Activated CD8-positive, alpha-beta T cell treated with anti-CD3 and anti-CD28 coated beads for 36 hours (primary cell): ENCODE measurements at regions not wholly inside any gene's neighbourhood (a gene's known extent, or its start where the extent isn't known, plus 50 kb on each side); places are given as distances from the start of the nearest gene placed in this dataset.

ENCODE experiments used
- ATAC-seq: fragments of 200-7000 bp; cut with Tn5 transposase; one replicate; pipeline ENCODE4 v1.10.0; 2021; ENCODE audit warnings: mild to moderate bottlenecking, moderate library complexity
- CTCF ChIA-PET: fragments of 350-600 bp; sonication (Branson Sonifier 250); formaldehyde crosslinking; loops from one replicate; lab custom pipeline; 2021; ENCODE audit warnings: antibody characterized with exemption; lab: Charles Lee
- POLR2A ChIA-PET: fragments of 350-600 bp; sonication (Branson Sonifier 250); formaldehyde crosslinking; loops from one replicate; lab custom pipeline; 2021; ENCODE audit warnings: antibody characterized with exemption; lab: Charles Lee
- DNase-seq: peaks from one replicate; pipeline ENCODE4 v3.0.0-alpha.2; 2020
- H3K27ac Mint-ChIP-seq: one replicate; pipeline ENCODE4 v1.8.0; 2021; ENCODE audit warnings: mild to moderate bottlenecking, mixed read lengths
- H3K27me3 Mint-ChIP-seq: one replicate; pipeline ENCODE4 v1.8.0; 2021; ENCODE audit warnings: mixed read lengths
- H3K36me3 Mint-ChIP-seq: one replicate; pipeline ENCODE4 v1.8.0; 2021; ENCODE audit warnings: low read depth, mixed read lengths
- H3K4me1 Mint-ChIP-seq: one replicate; pipeline ENCODE4 v1.8.0; 2021; ENCODE audit warnings: low read depth, mixed read lengths
- H3K4me3 Mint-ChIP-seq: one replicate; pipeline ENCODE4 v1.8.0; 2021; ENCODE audit warnings: mild to moderate bottlenecking, moderate library complexity, mixed read lengths
- H3K9me3 Mint-ChIP-seq: one replicate; pipeline ENCODE4 v1.8.0; 2021; ENCODE audit warnings: mixed read lengths
- intact Hi-C: fragments of 100-400 bp; cut with micrococcal nuclease; formaldehyde crosslinking; loops from one replicate; pipeline ENCODE4 v1.10.0; 2022
- TF ChIP-seq, protein P1 (sequence below): fragments of 200-600 bp; IDR thresholded peaks from one replicate; pipeline ENCODE4 v1.8.0; 2022; ENCODE audit warnings: antibody characterized with exemption, mild to moderate bottlenecking

DNA sequence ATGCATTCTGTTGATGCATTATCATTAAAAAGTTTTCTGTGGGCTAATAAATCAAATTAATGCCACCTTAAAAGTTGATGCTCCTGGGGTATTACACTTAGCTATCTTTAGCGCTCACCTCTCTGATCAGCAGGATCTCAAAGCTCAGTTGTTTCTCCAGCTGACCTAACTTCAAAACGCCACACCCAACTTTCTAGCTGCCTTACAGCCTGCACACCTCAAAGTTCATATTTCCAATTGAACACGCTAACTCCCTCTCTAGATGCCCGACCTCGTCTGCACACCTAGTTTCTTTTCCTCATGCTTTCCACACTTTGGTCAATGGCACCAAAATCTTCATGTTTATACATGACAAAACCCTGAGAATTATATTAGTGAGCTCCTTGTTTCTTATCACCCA lies 98.2 kb upstream of the AGTR1 start:
- intact Hi-C loops, result no loop called here
- CTCF ChIA-PET, result no interaction called here
- Mint-ChIP-seq H3K27ac (no peak overlapping the region), H3K4me3 (no peak overlapping the region), H3K36me3 (no peaks in the 10 kb centered on the region), H3K9me3 (peaks cover 2% of the 10 kb centered on the region), H3K27me3 (no peaks in the 10 kb centered on the region), H3K4me1 (no peaks in the 10 kb centered on the region)
- POLR2A ChIA-PET, result no interaction called here
- ATAC-seq (no peak), DNase-seq (no peak)
- TF ChIP-seq, protein P1, sequence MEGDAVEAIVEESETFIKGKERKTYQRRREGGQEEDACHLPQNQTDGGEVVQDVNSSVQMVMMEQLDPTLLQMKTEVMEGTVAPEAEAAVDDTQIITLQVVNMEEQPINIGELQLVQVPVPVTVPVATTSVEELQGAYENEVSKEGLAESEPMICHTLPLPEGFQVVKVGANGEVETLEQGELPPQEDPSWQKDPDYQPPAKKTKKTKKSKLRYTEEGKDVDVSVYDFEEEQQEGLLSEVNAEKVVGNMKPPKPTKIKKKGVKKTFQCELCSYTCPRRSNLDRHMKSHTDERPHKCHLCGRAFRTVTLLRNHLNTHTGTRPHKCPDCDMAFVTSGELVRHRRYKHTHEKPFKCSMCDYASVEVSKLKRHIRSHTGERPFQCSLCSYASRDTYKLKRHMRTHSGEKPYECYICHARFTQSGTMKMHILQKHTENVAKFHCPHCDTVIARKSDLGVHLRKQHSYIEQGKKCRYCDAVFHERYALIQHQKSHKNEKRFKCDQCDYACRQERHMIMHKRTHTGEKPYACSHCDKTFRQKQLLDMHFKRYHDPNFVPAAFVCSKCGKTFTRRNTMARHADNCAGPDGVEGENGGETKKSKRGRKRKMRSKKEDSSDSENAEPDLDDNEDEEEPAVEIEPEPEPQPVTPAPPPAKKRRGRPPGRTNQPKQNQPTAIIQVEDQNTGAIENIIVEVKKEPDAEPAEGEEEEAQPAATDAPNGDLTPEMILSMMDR, result no peak

DNA sequence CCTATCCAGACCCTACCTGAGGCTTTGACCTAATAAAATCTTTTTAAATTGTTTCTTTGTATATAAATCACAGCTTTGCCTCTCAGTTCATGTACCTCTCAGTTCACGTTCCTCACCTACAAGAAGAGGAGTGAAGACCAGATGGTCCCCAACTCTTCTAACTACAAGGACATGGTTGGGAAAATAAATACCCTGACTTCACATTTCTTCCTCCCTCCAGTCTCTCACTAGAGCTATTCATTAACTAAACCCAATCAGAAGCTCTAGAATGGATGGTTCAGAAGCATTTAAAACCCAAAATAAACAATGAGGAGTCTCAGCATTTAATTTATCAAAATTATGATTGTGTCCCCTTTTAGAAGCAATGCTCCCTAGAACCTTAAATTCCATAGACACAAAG lies 97.3 kb upstream of the AGTR1 start:
- no peak for ATAC-seq
- TF ChIP-seq, protein P1, result no peak
- Mint-ChIP-seq H3K9me3 (peaks cover 2% of the 10 kb centered on the region), H3K4me3 (no peak overlapping the region), H3K27ac (no peak overlapping the region), H3K27me3 (no peaks in the 10 kb centered on the region), H3K36me3 (no peaks in the 10 kb centered on the region), H3K4me1 (no peaks in the 10 kb centered on the region)
- ChIA-PET POLR2A (no interaction called here), CTCF (no interaction called here)
- no peak for DNase-seq
- intact Hi-C loops, result no loop called here

DNA sequence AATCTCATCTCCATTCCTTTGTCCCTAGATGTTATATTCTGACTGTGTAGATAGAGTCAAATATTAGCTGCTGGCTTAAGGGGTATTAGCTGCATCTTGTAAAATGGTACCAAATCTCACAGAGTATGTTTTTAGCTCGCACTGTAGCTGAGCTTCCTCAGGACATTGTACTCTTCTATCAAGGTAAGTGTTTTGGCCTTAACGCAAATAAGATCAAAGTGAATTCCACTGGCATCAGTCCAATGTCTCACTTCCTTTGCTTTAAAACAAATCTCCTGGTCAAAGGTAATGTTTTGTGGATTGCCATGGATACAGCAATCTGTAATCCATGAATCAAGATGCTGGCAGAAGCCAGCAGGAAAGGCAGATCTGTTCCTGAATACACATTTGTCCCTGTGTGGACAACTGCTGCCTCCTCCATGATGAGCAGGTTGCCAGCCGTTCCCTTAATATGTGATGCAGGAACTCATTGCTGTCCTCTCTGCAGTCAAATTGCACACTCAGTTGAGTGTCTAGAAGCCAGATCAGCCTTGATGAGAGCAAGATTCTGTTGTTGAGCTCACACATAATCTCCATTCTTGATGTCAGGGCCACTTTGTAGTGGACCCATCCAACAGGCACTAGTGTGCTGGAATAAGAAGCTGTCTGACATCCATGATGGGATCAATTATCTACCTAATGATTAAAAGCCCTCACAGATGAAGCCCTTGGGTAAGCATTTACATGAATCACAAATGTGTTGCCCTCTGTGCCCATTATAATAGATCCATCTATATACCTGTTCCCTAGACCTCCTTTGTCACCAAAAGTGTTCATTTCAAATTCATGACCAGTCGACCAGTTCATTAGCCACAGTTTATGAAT lies 96.6 kb upstream of the AGTR1 start:
- intact Hi-C loops, result no loop called here
- no peak overlapping the region for H3K27ac Mint-ChIP-seq
- peaks cover 2% of the 10 kb centered on the region for H3K9me3 Mint-ChIP-seq
- ChIA-PET CTCF (interaction anchor here (0.7 kb wide), 1 partner anchor 13 kb away, joined by 3 read pairs; no protein-coding TSS in a partner anchor), POLR2A (no interaction called here)
- no peaks in the 10 kb centered on the region for H3K36me3 Mint-ChIP-seq
- TF ChIP-seq, protein P1, result no peak
- no peaks in the 10 kb centered on the region for H3K27me3 Mint-ChIP-seq
- DNase-seq, result no peak
- H3K4me3 Mint-ChIP-seq, result no peak overlapping the region
- H3K4me1 Mint-ChIP-seq, result no peaks in the 10 kb centered on the region
- ATAC-seq, result no peak

DNA sequence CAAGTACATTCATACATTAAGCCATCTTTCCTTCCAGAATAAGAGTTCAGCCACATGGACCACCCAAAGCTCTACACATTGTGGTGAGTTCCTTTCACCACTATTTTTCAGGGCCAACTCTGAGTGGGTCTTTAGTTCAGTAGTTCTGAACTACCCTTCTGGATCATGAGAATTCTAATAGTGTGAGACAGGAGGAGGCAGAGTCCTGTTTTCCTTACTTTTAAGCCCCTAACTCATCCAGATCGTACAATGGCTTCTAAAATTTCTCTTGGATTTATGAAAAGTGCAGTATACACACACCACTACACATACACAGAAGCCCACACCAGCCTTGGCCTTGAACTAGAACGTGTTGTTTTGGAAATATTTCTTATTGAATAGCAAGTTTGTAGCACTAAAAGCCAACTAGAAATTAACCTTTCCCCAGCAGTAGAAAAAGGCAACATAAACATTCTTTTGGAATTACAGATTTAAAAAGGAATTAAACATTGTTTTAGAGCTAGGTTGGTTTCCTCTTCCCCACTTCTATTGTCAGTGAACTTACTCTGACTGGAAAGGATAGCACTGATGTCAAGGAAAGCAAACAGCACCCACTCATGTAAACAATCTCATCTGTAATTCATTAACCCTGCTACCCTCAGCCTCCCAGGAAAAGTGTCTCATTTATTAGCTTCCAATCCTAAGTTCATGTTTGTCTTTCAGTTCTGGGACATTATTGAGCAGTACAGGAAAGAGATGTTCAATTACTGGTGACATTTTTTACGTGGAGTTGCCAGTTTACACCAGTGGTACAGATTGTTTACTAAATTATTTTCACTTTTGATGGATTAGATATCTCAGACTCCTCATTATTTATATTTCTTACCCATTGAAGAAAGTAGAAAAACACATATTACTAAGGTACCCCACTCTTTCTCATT lies 95.7 kb upstream of the AGTR1 start:
- no peak for ATAC-seq
- POLR2A ChIA-PET, result no interaction called here
- CTCF ChIA-PET, result interaction anchor here (0.7 kb wide), 1 partner anchor 14 kb away, joined by 3 read pairs; no protein-coding TSS in a partner anchor
- peaks cover 2% of the 10 kb centered on the region for H3K9me3 Mint-ChIP-seq
- intact Hi-C loops, result no loop called here
- H3K36me3 Mint-ChIP-seq, result no peaks in the 10 kb centered on the region
- TF ChIP-seq, protein P1, result no peak
- no peak for DNase-seq
- H3K27ac Mint-ChIP-seq, result no peak overlapping the region
- H3K4me3 Mint-ChIP-seq, result no peak overlapping the region
- H3K4me1 Mint-ChIP-seq, result no peaks in the 10 kb centered on the region
- H3K27me3 Mint-ChIP-seq, result no peaks in the 10 kb centered on the region
